ENCODE measurements at regions not wholly inside any gene's neighbourhood (a gene's known extent, or its start where the extent isn't known, plus 50 kb on each side); places are given as distances from the start of the nearest gene placed in this dataset.

DNA sequence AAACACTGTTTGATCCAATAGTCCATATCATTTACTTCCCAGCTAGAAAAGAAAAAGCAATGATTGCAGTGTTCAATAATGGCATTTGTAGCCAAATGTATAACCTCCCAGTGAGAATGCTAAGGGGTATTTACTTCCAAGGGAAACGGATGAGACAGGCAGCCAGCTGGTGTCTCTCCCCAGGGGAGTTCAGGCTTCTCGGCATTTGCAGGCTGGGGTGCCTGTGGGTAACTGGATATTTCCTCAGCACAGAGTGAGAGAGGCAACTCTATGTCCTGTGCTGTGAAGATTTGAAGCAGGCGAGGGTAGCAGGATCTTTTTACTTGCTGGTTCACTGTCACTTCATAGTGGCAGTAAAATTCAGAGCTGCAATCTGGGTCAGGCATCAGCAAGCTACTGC is 1455.6 kb upstream of the TMEM132C start:
- TF ChIP-seq, protein P1, sequence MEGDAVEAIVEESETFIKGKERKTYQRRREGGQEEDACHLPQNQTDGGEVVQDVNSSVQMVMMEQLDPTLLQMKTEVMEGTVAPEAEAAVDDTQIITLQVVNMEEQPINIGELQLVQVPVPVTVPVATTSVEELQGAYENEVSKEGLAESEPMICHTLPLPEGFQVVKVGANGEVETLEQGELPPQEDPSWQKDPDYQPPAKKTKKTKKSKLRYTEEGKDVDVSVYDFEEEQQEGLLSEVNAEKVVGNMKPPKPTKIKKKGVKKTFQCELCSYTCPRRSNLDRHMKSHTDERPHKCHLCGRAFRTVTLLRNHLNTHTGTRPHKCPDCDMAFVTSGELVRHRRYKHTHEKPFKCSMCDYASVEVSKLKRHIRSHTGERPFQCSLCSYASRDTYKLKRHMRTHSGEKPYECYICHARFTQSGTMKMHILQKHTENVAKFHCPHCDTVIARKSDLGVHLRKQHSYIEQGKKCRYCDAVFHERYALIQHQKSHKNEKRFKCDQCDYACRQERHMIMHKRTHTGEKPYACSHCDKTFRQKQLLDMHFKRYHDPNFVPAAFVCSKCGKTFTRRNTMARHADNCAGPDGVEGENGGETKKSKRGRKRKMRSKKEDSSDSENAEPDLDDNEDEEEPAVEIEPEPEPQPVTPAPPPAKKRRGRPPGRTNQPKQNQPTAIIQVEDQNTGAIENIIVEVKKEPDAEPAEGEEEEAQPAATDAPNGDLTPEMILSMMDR (IDR thresholded peaks at IDR 0.05; ENCODE audit: extremely low read depth, low read depth, low read length): no peak
- Histone ChIP-seq H4K20me1 (ENCODE audit: insufficient read depth, low read length) (no peaks in the 10 kb centered on the region), H3K4me3 (ENCODE audit: insufficient read depth, low read length) (no peak overlapping the region), H2AFZ (ENCODE audit: low read length) (no peak overlapping the region), H3K4me2 (ENCODE audit: insufficient read depth, low read length) (no peak overlapping the region), H3K36me3 (ENCODE audit: insufficient read depth, low read length) (no peaks in the 10 kb centered on the region), H3K27ac (ENCODE audit: low read depth, low read length) (no peak overlapping the region), H3K9me3 (ENCODE audit: low read depth, low read length) (no peaks in the 10 kb centered on the region), H3K79me2 (ENCODE audit: insufficient read depth, low read length) (no peaks in the 10 kb centered on the region), H3K27me3 (ENCODE audit: insufficient read depth, low read length) (no peaks in the 10 kb centered on the region), H3K4me1 (ENCODE audit: insufficient read depth, low read length) (no peaks in the 10 kb centered on the region)
- no peak for DNase-seq (ENCODE audit: insufficient read length, low spot score, missing footprints)

DNA sequence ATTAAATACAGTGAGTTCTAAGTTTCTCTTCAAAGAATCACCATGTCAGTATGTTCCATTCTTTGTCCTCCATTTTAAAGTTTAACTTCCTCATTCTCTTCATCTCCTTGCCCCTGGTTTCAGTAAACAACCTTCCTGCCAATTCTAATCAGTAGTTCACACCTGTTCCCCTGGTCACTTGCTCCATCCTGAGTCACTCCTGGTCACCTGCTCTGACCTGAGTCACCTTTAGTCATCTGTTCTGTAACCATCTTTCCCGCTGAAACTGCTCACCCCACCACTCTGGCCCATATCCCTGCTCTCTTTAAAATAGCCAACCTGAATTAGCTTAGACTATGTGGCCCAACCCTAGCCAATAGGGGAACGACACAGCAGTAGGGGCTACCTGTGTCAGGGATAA is 1447.4 kb upstream of the TMEM132C start:
- Histone ChIP-seq H3K79me2 (ENCODE audit: insufficient read depth, low read length) (no peaks in the 10 kb centered on the region), H3K4me3 (ENCODE audit: insufficient read depth, low read length) (no peak overlapping the region), H3K4me2 (ENCODE audit: insufficient read depth, low read length) (no peak overlapping the region), H3K27ac (ENCODE audit: low read depth, low read length) (no peak overlapping the region), H4K20me1 (ENCODE audit: insufficient read depth, low read length) (no peaks in the 10 kb centered on the region), H3K36me3 (ENCODE audit: insufficient read depth, low read length) (no peaks in the 10 kb centered on the region), H2AFZ (ENCODE audit: low read length) (no peak overlapping the region), H3K4me1 (ENCODE audit: insufficient read depth, low read length) (no peaks in the 10 kb centered on the region), H3K27me3 (ENCODE audit: insufficient read depth, low read length) (no peaks in the 10 kb centered on the region), H3K9me3 (ENCODE audit: low read depth, low read length) (no peaks in the 10 kb centered on the region)
- no peak for DNase-seq (ENCODE audit: insufficient read length, low spot score, missing footprints)
- TF ChIP-seq, protein P1 (IDR thresholded peaks at IDR 0.05; ENCODE audit: extremely low read depth, low read depth, low read length): no peak

DNA sequence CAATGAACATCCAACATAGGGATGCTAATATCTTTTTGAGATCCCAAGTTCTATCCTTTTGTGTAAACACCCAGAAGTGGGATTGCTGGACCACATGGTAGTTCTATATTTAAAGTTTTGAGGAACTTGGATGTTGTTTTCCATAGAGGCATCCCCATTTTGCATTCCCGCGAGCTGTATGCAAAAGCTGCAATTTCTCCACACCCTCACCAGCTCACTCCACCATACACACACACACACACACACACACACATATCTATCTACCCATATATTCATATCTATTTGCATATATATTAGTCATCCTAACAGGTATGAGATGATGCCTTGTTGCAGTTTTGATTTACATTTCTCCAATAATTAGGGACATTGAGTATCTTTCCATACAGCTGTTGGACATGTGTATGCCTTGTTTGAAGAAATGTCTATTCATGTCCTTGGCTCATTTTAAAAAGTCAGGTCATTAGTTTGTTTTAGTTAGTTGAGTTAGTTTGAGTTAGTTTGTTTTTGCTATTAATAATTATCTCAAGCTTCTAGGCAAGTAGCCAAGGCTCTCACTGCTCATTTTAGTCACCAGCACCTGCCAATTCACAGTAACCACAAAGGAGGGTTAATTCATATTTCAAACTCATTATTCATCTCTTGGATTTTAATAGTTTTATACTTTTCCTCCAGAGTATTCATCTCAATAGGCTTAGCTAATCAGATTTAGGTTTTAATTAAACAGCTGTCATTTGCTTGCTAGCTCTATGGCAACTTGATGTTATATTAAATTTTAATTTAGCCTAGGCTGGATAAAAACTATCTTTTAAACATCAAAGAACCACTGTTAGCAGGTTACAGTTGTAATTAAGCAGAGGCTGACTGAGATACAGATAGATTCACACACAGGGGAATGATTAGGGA is 1435.9 kb upstream of the TMEM132C start:
- no peak overlapping the region for H3K4me3 ChIP-seq (ENCODE audit: insufficient read depth, low read length)

DNA sequence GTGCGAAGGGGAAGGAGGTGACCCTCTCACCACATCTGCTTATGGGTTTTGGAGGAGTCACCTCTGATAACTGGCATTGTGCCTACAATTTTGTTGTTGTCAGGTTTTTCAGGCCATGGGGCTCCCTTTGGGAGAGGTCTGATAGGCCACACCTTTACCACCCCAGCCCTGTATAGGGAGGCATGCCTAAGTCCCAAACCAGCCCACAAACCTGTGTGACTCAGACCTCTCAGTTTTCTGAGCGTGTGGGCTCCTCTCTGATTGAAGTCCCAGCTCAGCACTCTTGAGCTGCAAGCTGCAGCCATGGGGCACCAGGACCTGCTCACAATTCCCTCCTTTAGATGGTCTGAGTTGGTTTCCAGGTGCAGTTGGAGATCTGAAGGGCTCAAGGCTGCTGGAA is 1429.3 kb upstream of the TMEM132C start:
- Histone ChIP-seq H3K79me2 (ENCODE audit: insufficient read depth, low read length) (no peaks in the 10 kb centered on the region), H3K4me1 (ENCODE audit: insufficient read depth, low read length) (no peaks in the 10 kb centered on the region), H3K36me3 (ENCODE audit: insufficient read depth, low read length) (no peaks in the 10 kb centered on the region), H2AFZ (ENCODE audit: low read length) (no peak overlapping the region), H3K27me3 (ENCODE audit: insufficient read depth, low read length) (no peaks in the 10 kb centered on the region), H3K27ac (ENCODE audit: low read depth, low read length) (no peak overlapping the region), H3K9me3 (ENCODE audit: low read depth, low read length) (no peaks in the 10 kb centered on the region), H4K20me1 (ENCODE audit: insufficient read depth, low read length) (no peaks in the 10 kb centered on the region), H3K4me2 (ENCODE audit: insufficient read depth, low read length) (no peak overlapping the region), H3K4me3 (ENCODE audit: insufficient read depth, low read length) (no peak overlapping the region)
- TF ChIP-seq, protein P1 (IDR thresholded peaks at IDR 0.05; ENCODE audit: extremely low read depth, low read depth, low read length): no peak
- DNase-seq (ENCODE audit: insufficient read length, low spot score, missing footprints): no peak

More for the DNA sequence above, 1435.9 kb upstream of the TMEM132C start:
- Histone ChIP-seq H3K79me2 (ENCODE audit: insufficient read depth, low read length) (no peaks in the 10 kb centered on the region), H3K4me1 (ENCODE audit: insufficient read depth, low read length) (no peaks in the 10 kb centered on the region), H3K27me3 (ENCODE audit: insufficient read depth, low read length) (no peaks in the 10 kb centered on the region), H2AFZ (ENCODE audit: low read length) (no peak overlapping the region), H3K27ac (ENCODE audit: low read depth, low read length) (no peak overlapping the region), H3K9me3 (ENCODE audit: low read depth, low read length) (no peaks in the 10 kb centered on the region), H3K36me3 (ENCODE audit: insufficient read depth, low read length) (no peaks in the 10 kb centered on the region), H4K20me1 (ENCODE audit: insufficient read depth, low read length) (no peaks in the 10 kb centered on the region), H3K4me2 (ENCODE audit: insufficient read depth, low read length) (no peak overlapping the region)
- TF ChIP-seq, protein P1 (IDR thresholded peaks at IDR 0.05; ENCODE audit: extremely low read depth, low read depth, low read length): no peak
- DNase-seq (ENCODE audit: insufficient read length, low spot score, missing footprints): no peak
